NCI-H146 (cell line): ENCODE measurements at regions not wholly inside any gene's neighbourhood (a gene's known extent, or its start where the extent isn't known, plus 50 kb on each side); places are given as distances from the start of the nearest gene placed in this dataset.
"Not testable (repeated sequence)": the region's sequence is repeated elsewhere in the genome, so short reads cannot be mapped to it uniquely, and the experiment has no call there.

Experiments used
- DNase-seq: peaks from one replicate; lab custom pipeline; 2025; lab: John Stamatoyannopoulos, UW

DNA sequence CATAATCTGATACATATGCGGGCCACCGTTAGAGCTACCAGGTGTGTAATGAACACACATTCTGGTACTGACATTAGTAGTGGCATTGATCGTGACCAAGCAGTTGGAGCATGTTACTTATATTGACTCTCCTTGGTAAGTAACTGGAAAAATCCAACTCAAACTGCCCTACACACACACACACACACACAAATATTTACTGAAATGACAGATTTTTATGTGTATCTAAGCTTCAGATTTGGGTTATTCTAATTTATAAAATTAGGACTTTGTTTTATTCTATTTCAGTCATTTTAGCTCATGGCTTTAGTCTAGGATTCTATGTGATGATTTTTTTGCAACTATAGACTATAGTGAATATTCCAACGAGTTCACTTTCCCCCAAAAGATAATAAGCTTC is 1280.2 kb upstream of the ACO1 start:
- no peak for DNase-seq

DNA sequence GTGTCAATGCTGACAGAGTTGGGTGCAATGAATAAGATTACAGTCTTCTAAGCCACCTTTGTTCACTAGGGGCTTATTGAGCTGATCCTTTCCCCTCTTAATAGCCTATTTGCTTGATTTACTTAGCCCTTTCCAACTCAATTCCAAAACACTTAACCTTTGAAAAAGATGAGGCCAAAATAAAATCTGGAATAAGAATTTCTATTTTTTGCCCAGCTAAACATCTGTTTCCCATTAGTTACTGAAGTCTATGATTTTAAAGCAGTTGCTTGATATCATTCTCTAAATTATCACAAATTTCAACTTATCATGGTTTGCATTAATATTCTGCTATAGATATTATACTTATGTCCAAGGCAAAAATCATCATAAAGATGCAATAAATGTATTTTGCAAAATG is 1272.0 kb upstream of the ACO1 start:
- no peak for DNase-seq

DNA sequence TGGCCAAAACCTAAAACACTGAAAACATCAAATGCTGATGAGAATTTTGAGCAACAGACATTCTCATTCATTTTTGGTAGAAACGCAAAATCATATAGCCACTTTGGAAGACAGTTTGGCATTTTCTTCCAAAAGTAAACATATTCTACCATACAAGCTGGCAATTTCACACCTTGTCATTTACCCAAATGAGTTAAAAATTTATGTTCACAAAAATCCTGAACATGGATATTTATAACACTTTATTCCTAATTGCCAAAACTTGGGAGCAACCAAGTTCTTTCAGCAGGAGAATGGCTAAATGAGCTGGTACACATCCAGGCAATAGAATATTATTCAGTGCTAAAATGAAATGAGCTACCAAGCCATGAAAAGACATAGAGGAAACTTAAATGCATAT is 1270.1 kb upstream of the ACO1 start:
- DNase-seq: no peak

DNA sequence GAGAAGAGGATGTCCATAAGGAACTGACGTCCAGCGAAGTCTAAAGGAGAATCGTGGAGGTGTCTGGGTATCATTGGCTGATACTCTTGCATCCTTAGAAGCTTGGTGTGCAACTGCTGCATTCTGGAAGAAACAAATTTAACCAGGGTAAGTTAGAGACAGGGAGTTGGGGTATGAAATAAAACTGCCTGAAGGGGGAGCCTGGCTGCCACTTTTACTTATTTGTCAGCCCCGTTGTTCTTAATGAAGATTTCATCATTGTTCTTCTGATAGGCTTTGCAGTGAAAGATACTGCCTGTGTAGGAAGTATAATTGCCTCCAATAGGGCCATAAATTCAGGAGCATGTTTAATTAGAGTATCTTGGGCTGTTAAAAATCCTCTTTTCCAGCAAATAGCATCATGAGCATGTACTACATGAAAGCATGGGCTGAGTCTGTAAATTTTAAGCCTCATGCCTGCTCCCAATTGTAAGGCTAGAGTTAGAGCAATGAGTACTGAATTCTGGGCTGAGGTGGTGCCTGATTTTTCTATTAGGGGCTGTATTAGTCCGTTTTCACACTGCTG is 1264.5 kb upstream of the ACO1 start:
- DNase-seq: peak; percentile 79

DNA sequence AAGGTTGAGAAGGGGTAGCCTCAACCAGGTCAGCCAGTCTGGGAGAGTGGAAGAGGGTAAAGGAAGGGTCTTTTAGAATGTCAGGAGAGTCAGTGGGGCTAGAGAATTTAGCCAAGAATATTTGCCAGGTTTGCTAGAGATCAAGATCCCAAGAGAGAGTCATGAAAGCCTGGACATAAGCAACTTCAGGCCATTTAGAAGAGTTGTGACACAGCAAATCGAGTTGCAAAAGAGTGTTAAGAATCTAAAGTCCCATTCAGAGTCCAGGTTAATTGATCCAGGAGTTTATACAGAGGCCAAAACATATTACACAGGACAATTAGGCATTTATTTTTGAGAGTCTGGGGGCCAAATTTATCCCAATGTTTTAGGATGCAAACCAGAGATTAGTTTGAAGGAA is 1260.1 kb upstream of the ACO1 start:
- no peak for DNase-seq

DNA sequence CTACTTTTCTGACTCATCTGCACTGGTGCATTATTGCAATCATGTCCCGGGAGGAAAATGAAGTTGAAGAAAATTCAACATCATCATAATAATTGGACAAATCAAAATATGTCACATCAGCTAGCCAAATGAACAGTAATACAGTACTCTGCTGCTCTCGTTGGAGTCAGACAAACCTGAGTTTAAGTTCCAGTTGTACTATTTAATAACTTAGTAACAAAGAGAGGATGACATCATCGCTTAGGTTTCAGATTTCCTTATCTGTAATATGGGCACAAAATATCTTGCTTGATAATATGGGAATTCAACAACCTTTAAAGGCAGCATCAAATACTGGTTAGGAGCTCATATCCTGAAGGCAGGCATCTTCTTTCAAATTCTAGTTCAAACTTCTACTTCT is 1248.9 kb upstream of the ACO1 start:
- no peak for DNase-seq

DNA sequence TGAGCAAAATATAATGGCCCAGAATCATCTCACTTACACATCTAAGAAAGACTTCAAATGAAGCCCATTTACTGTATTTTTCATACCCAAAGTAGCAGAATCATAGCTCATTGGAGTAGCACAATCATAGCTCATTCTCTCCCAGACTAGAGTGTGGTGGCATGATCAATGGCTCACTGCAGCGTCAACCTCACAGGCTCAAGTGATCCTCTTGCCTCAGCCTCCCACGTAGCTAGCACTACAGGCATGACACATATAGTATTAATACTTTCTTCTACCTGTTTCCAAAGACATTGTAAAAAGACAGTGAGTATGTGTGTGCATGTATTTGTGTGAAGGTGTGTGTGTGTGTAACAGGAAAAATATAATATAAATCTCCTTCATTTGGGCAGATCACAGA is 1247.9 kb upstream of the ACO1 start:
- DNase-seq: no peak

DNA sequence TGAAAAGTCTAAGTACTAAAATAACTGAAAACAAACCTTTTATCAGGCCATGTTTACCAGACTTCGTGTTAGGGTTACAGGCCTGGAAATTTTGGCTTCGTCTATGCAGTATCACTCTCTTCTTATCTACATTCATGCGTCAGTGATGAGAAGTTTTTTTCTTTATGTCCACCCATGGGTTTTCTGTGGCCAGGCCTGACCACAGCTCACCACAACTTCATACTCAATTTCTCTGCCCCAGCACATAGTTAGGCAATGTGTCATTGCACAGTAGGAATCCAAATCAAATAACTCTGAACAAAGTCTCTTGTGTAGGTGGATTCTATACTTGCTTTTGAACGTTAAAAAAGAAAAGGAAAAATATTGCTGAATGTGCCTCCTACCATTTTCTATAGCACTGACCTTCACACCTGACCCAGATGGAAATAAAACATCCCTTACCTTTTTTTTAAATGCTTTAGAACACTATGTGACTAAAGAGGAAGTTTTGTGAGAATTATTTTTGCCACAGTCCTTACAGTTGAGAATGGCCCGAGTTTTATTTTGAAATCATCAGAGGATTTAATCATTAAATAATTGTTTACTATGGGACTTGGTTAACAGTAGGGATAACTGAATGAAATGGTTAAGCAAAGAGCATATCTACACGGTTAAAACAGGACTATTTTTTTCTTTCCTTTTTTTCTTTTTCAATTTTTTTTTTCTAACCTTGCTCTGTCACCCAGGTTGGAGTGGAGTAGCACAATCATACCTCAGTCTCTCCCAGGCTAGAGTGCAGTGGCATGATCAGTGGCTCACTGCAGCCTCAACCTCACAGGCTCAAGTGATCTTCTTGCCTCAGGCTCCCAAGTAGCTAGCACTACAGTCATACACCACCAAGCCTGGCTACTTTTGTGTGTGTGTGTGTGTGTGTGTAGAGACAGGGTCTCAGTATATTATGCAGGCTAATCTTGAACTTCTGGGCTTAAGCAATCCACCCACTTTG is 1247.0 kb upstream of the ACO1 start:
- no peak for DNase-seq

DNA sequence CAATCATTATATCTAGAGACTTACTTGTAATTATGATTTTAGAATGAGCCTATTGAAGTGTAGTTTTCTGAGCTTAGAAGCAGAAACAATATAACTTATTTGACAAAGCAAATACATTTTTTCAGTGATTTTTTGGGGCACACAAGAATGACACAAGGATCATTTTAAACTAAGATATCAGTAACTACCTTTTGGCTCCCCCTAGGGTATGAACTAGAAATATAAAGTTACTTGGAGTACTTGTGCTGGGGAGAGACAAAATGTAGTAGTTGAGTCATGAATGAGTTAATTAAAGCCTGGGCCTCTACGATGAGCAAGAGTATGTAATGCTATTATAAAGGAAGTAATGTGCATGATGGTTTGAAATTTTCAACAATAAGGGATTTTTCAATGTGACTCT is 1244.1 kb upstream of the ACO1 start:
- no peak for DNase-seq

DNA sequence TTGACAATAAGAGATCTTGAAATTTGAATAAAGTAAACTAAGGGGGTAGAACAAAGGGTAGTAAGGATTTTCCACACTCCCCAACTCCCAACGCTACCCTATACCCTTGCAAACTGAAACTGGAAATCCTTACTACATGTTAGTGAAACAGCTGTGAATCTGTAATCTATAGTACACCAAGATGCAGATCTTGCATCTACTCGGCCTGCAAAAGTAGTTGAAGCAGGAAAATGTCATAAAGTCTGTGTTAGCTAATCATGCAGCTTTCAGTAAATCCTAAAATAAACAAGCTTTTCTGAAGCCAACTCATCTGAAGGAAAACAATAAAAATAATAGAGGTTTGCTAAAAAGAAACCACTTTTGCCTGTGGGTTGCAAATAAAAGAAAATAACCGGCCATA is 1242.0 kb upstream of the ACO1 start:
- no peak for DNase-seq

DNA sequence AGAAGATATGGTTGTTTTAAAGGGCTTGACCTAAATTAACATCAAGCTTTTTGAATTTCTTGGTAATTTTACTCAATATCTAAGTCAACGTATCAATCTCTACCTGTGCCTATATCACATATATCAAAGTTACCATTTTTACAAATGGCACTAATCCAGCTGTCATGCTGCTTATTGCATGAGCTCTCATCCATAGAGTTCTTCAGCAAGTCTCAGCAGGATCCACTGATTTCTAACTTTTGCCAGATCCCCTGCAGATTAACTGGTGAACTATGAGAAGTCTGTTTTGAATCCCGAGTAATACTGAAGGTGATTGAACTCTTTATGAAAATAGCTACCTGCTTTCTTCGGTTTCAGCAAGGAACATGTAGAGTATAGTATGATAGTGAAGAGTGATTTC is 1239.8 kb upstream of the ACO1 start:
- DNase-seq: no peak

DNA sequence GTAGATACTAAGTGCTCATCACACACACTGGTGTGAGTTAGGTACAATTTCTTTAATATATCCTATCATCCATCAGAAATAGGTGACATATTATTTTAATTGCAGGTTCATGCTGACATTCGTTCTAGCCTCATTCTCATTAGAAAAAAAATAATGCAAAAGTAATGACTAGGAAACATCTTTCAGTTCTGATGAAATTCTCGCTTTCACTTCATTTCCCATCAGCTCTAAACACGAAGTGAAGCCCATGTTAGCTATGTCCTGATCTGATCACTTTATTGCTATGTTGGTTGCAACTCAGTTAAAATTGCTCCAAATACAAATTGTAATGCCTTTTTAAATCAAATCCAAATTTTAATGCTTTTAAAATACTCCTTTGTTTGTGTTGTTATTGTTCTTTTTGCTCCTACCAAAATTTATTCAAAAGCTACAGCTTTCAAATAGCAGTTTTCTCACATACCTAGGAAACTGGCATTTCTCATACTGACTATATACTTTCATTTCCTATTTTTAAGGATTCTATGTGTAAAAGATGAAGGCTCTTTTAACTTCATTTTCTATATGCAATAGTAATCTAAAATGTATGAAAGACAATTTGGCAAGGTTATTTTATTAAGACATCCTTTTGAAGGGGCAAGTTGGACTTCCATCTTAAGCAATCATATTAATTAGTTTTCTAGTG is 1237.8 kb upstream of the ACO1 start:
- no peak for DNase-seq

DNA sequence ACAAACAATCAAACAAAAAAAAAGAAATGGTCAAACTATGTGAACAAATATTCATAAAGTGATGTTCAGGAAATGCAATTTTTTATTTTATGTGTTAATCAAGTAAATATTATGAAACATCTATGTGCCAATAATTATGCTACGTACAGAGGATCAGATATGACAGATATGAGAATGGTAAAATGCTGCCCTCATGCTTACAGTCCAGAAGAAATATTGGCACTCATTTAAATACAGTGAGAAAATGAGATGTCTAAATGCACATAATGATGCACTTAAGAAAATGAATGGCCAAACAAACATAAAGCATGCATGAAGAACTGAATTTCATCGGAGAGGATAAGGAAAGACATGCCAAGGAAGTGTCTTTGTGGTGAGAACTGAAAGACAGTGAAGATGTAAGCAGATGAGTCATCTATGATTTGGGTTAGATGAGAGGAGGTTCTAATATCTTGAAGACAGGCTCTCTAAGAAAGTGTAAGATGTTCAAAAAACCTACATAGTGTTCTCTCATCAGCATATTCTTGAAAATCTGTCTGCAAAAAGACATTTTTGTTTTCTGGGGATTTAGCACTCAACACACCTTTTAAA is 1231.1 kb upstream of the ACO1 start:
- no peak for DNase-seq

DNA sequence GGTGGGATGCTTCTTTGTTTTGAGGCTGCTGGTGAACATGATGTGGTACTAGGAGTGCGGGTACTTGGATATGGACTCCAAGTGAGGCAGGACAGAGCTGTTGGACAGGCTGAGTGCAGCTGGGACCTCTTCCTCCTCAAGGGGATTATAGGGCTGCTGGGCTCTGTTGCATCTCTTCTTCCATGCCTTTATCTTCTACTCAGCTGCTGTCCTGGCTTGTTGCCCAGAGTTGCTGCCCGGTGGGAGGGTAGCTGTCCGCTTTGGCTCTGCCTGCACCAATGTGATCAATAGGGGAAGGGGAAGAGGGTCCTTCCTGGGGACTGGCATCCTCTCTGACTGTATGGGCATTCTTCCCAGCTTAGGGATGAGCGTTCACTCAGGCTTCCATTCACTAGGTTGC is 1217.9 kb upstream of the ACO1 start:
- no peak for DNase-seq

DNA sequence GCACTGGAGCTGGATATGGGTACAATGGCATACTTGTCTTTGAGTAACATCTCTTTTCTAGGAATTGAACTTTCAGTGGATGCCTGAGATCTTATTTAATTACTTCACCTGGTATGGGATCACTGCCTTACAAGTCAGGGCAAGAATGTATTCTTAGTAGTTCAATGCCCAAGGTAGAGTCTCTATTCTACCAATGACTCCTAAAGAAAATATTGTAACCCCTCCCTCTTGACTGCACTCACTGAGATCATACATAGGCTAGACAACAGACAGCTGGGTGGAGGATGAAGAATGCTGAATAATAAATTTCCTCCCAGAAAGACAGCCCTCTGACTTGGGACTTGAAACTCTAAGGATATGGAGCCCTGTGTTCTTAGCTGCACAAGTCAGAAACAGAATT is 1216.3 kb upstream of the ACO1 start:
- DNase-seq: no peak

DNA sequence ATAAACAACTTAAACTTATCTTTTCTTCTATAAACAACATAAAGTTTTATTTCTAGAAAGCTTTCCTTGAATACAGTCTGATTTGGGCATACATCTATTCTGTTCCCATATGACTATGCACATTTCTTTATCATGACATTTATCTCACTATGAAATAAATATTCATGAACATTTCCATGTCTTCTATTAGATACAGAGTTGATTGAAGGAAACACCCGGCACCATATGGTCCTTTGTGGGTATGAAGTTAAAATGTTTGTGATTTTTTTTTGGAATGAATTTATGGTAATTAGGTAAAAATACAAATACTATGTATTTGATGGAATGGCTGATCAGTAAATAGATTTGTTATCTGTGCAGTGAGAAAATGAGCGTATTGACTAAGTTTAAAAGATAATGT is 1209.8 kb upstream of the ACO1 start:
- DNase-seq: no peak

DNA sequence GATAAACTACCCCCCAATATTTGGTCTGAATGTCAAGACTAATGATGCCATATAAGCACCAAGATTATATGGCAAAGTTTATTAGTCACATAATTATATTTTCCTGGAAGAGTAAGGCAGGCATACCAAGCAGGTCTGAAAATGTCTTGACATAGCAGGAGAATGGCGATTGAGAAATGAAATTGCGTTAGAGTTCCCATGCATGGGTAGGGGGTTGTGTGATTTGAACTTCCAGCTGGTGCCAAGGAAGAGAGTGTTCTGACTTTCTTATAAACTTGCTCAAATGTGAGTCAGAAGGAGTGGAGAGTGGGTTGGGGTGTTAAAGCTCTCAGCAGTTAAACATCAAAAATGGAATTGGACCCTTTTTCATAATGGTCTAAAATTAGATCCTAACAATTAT is 1200.6 kb upstream of the ACO1 start:
- DNase-seq: no peak

DNA sequence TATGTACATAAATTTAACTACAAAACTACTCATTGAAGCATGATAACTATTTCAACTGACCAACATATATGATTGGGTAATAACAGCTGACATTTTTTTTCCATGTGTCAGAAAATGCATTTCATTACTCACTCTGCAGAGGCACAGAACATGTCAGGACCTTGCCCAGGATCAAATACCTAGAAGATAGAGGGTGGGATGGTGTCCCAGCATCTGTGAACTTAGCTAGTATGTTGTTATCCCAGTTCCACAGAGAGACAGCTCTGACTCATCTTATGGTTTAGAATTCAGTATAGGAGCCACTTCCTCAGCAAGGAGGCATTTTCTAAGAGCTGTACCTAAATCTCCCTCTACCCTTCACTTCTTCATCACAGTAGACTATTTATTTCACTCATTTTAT is 1198.6 kb upstream of the ACO1 start:
- DNase-seq: no peak

DNA sequence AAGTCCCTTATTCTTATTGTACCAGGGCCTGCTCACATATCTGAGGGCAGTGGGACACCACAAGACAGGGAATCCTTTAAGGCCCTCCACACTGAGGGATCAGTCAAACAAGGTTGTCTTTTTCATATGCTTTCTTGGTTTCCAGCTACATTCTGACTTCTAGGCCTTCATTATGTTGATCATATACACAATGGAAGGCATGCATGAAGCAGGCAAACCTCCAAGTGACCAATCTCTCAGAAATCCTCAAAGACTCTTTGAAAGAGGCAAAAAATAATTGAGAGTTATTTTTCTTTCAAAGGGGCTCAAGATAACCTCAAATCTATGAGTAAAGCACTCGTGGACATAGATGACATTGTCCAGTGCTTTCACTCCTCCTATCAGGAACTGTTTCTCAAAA is 1195.9 kb upstream of the ACO1 start:
- no peak for DNase-seq

DNA sequence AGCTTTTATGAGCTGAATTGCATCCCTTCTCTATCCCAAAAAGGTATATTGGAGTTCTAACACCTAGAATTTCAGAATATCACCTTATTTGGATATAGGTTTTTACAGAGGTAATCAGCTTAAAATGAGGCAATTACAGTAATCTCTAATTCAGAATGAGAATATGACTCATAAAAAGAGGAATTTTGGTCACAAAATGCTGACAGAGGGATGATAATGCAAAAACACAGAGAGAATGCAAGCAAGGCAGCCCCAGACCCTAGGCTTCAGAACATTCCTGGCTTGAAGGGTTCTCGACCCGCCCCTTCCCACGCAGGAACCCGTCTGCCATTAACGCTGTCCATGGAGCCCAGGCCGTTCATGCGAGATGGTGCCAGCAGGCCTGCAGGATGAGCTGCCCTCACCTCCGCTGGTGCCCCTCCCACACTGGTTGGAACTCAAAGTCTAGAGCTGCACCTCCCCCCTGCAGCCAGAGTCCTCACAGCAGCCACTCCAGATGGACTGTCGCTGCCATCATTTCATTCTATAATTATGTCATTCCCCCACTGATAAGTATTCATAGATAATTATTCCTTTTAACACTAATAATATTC is 1173.4 kb upstream of the ACO1 start:
- peak; percentile 9 for DNase-seq

DNA sequence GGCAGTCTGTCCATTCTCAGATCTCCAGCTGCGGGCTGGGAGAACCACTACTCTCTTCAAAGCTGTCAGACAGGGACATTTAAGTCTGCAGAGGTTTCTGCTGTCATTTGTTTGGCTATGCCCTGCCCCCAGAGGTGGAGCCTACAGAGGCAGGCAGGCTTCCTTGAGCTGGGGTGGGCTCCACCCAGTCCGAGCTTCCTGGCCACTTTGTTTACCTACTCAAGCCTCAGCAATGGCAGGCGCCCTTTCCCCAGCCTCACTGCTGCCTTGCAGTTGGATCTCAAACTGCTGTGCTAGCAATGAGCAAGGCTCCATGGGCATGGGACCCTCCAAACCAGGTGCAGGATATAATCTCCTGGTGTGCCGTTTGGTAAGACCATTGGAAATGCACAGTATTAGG is 1154.5 kb upstream of the ACO1 start:
- not testable (repeated sequence) for DNase-seq

DNA sequence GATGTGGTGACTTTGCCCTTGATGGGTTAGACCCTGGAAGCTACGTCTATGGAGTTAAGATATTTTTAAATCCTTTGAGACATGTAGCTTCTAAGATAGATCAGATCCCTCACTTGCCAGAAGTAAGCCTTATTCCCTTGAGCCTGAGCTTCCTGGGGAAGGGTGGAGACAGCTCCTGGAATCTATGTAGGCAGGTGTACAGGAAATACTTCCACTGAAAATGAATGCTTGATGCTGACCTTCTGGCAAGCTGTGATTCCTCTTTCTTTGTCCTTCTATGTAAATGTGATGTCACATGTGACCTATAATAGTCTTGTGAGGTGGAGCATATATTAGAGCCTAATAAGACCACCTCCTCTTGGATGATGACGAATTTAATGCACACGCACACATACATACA is 1152.0 kb upstream of the ACO1 start:
- DNase-seq: no peak
